HG03064 (cell line): ENCODE measurements at regions not wholly inside any gene's neighbourhood (a gene's known extent, or its start where the extent isn't known, plus 50 kb on each side); places are given as distances from the start of the nearest gene placed in this dataset.
"Not testable (repeated sequence)": the region's sequence is repeated elsewhere in the genome, so short reads cannot be mapped to it uniquely, and the experiment has no call there.

Experiments
- ATAC-seq: cut with Tn5 transposase; IDR thresholded peaks from one replicate; pipeline ENCODE4 v1.9.1; 2021; ENCODE audit warnings: low read depth; ENCODE audit not compliant: unreplicated experiment

- ATAC-seq = no peak
These were observed 1060.3 kb upstream of the CELF2 start for GRCh38 chr10:9957351-9957750.

- ATAC-seq = not testable (repeated sequence)
These were observed 1059.8 kb upstream of the CELF2 start for GRCh38 chr10:9957876-9958275.

- ATAC-seq = no peak
These were observed 1052.3 kb upstream of the CELF2 start for GRCh38 chr10:9965341-9965740.

DNA sequence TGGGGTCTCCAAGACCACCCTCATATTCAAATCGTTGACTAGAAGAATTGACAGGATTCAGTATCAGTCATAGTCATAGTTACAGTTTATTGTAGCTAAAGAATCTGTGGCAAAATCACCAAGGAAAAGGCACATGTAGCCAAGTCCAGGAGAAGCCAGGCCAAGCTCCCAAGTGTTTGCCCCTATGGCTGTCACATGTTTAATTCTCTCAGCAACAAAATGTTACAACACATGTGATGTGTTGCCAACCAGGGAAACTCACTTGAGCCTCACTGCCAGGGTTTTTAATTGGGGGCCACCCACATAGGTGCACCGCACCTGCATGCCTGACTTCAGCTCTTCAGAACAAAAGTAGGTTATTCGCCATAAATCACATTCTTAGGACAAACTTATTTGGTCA is 1030.9 kb upstream of the CELF2 start:
- no peak for ATAC-seq

GRCh38 chr10:9987197-9987596 is 1030.5 kb upstream of the CELF2 start:
- no peak for ATAC-seq

- no peak for ATAC-seq
These were observed 1025.0 kb upstream of the CELF2 start for GRCh38 chr10:9992661-9993060.

DNA sequence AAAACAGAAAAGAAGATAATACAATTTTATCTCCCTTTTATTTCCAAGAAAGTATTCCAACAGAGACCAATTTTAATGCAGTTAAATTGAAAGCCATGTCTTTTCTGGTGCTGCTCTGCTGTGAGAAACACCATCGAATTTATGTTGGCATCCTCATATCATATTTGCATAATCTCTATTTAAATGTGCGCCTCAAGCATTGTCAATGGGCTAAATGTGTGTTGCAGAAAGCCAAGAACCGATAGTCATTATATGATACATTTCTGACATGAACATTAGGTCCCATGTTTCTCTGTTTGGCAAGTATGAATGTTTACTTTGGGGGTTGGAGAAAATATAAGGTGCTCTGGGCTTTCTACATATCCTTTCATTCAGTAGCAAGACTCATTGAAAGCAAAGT is 1023.5 kb upstream of the CELF2 start:
- no peak for ATAC-seq

DNA sequence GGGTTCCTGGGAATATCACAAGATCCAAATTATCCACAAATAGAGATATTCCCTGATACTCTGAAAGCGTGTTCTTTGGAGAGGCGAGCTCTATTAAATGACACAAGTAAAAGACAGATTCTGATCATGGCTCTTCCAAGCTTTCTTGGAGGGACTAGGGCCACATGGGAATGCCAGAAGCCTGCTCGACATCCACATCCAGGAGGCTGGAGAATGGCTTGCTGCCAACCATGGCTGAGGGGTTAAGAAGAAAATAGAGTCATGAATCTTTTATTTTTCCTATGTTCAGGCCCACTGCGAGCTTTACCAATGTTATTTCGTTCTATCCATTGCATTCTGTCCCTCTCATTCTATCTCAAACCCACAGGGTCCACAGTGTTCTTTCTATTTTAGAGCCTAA is 1018.0 kb upstream of the CELF2 start:
- no peak for ATAC-seq

GRCh38 chr10:10007957-10008356 is 1009.7 kb upstream of the CELF2 start:
- ATAC-seq = no peak

DNA sequence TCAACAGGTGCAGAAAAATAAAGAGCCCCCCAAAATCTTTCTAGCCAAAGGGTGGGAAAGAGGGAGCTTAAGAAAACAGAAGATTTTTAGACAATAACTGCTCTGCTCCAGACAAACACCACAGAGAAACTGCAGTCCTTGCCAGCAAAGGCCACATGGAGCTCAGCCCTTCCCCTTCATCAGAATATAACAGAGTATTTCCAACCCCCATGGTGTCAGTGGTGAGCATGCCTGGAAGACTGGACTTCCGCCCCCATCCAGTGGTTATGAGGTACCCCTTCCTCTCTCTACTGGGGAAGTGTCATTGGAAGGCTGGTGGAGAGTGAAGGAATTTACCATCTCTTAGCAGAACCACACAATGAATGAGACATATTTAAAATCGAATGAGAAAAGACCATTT is 1007.3 kb upstream of the CELF2 start:
- ATAC-seq = no peak

- no peak for ATAC-seq
These were observed 1002.8 kb upstream of the CELF2 start for GRCh38 chr10:10014846-10015245.

DNA sequence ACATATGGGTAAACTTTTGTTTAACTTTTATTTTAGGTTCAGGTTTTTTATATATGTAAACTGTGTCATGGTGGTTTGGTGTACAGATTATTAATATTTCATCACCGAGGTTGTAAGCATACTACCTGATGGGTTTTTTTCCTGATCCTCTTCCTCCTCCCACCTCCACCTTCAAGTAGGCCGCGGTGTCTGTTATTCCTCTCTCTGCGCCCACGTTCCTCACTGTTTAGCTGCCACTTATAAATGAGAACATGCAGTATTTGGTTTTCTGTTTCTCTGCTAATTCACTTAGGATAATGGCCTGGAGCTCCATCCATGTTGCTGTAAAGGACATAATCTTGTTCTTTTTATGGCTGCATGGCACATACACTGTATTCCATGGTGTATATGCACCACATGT is 1000.0 kb upstream of the CELF2 start:
- ATAC-seq = no peak

DNA sequence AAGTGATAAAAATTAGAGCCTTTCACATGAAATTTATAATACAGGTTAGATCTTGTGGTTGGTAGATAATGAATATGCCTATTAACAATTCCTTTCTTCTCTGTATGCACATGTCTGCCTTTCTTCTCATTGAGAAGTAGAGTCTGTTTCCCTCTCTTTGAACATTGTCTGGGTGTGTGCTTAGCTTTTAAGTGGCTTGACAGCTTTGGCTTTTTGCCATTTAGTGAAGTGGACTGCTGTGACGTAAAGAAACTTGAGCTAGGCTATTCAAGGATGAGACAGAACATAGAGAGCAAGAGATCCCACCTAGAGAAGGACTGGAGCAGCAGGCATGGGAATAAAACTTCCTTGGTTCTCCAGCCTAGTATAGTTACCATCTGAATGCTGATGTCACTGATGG is 996.7 kb upstream of the CELF2 start:
- no peak for ATAC-seq

- ATAC-seq = no peak
These were observed 984.7 kb upstream of the CELF2 start for GRCh38 chr10:10032991-10033390.

- ATAC-seq = no peak
These were observed 979.3 kb upstream of the CELF2 start for GRCh38 chr10:10038348-10038747.

DNA sequence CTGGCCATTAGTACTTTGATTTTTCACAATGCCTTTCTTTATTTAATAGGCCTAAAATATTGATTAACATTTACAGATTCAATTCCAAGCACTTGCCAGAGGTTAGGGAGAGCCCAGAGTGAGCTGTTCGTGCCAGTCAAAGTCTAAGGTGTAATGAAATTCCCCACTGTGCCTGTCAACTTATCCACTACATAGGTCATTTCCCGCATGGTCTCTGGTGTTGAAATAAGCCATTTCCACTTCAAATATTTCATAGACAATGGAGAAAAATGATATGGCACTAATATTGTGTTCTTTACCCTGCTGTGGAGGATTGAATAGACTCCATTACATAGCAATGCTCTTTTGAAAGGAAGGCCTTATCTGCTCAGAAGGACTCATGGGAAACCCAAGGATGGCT is 978.1 kb upstream of the CELF2 start:
- no peak for ATAC-seq

GRCh38 chr10:10043083-10043482 is 974.6 kb upstream of the CELF2 start:
- ATAC-seq = no peak

- ATAC-seq = no peak
These were observed 972.5 kb upstream of the CELF2 start for GRCh38 chr10:10044922-10045764.

DNA sequence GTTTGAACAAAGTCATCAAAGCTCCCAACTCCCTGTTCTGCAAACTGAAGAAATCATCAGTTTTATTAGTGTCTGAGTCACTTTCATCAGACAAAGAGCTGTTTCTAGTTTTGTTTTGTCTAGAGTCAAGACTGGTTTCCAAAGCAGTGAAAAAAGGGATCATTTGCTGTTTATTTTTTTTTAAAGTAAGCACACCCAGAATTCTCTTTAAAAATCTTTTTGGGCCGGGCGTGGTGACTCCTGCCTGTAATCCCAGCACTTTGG is 972.0 kb upstream of the CELF2 start:
- ATAC-seq = no peak

DNA sequence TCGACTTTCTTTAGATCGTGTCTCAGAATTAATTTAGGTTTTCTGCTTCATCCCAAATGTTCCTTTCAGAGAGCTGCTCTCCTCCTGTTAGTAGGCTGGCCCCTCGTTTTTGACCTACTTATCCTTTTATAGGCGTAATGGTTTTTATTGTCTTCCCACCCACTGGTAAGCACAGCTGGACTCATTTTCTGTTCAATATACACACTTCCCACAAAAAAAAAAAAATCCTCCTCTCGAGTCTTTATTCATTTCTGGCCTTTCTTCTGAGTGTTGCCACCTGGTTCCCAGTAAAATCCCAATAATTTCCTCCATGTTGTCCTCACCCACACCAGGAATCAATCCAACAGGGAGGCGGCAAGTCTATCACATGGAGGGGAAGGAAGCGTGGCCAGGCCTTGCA is 970.2 kb upstream of the CELF2 start:
- no peak for ATAC-seq

- ATAC-seq = no peak
These were observed 964.6 kb upstream of the CELF2 start for GRCh38 chr10:10053051-10053450.

DNA sequence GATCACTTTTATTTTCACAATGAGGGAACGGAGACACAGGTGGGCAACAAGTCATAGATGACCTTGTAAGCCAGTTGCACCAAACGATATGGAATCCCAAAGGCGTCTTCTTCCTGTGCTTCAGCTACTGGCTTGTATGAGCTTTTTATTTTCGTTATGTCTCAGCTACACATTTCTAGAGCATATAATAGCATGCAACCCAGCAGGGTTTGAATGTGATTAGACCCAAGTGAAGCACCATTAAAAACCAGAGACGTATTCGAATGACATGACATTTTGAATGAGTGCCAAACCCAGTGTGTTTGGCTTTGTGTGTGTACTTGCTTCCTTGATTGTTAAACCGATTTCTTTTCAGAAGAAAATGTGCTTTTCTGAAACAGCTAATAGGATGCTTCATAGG is 963.2 kb upstream of the CELF2 start:
- ATAC-seq = no peak
